Astrocyte (in vitro differentiated cells and primary cell): ENCODE measurements at regions not wholly inside any gene's neighbourhood (a gene's known extent, or its start where the extent isn't known, plus 50 kb on each side); places are given as distances from the start of the nearest gene placed in this dataset.

Source experiments
- DNase-seq: peaks from one replicate; pipeline ENCODE4 v3.0.0-alpha.2; 2010; ENCODE audit warnings: low read depth
- FAIRE-seq: peaks from 2 replicates; lab custom pipeline; 2011; peaks lifted over from hg19 to GRCh38; lab: Jason Lieb, UNC
- H2AFZ ChIP-seq: 2 replicates; pipeline ENCODE4 v1.6.0; 2012; ENCODE audit warnings: low read depth, low read length, inconsistent platforms
- H3K27ac ChIP-seq: 2 replicates; pipeline ENCODE4 v1.5.1; 2011; ENCODE audit warnings: low read depth, low read length, inconsistent platforms
- H3K27me3 ChIP-seq: 2 replicates; pipeline ENCODE4 v1.6.0; 2011; ENCODE audit warnings: low read length, inconsistent platforms; ENCODE audit not compliant: insufficient read depth
- H3K36me3 ChIP-seq: 2 replicates; pipeline ENCODE4 v1.5.1; 2011; ENCODE audit warnings: low read length, inconsistent platforms; ENCODE audit not compliant: insufficient read depth
- H3K4me1 ChIP-seq: 2 replicates; pipeline ENCODE4 v1.5.1; 2011; ENCODE audit warnings: low read length, inconsistent platforms; ENCODE audit not compliant: insufficient read depth
- H3K4me2 ChIP-seq: 2 replicates; pipeline ENCODE4 v1.6.0; 2012; ENCODE audit warnings: low read length, inconsistent platforms
- H3K4me3 ChIP-seq: 2 replicates; pipeline ENCODE4 v1.5.1; 2011; ENCODE audit warnings: low read depth, mild to moderate bottlenecking, low read length, inconsistent platforms; ENCODE audit not compliant: insufficient read depth
- H3K79me2 ChIP-seq: 2 replicates; pipeline ENCODE4 v1.6.0; 2012; ENCODE audit warnings: mild to moderate bottlenecking, low read length, inconsistent platforms; ENCODE audit not compliant: insufficient read depth
- H3K9ac ChIP-seq: 2 replicates; pipeline ENCODE4 v1.6.0; 2012; ENCODE audit warnings: mild to moderate bottlenecking, low read length, inconsistent platforms
- H3K9me3 ChIP-seq: 2 replicates; pipeline ENCODE4 v1.5.1; 2012; ENCODE audit warnings: low read depth, mild to moderate bottlenecking, low read length, inconsistent platforms; ENCODE audit not compliant: insufficient read depth
- H4K20me1 ChIP-seq: 2 replicates; pipeline ENCODE4 v1.6.0; 2012; ENCODE audit warnings: low read length, inconsistent platforms; ENCODE audit not compliant: insufficient read depth
- H3K27ac Mint-ChIP-seq: one replicate; pipeline ENCODE4 v1.8.0; 2021; ENCODE audit warnings: mild to moderate bottlenecking, mixed read lengths; ENCODE audit not compliant: unreplicated experiment
- H3K27me3 Mint-ChIP-seq: one replicate; pipeline ENCODE4 v1.8.0; 2021; ENCODE audit warnings: low read depth, mixed read lengths; ENCODE audit not compliant: unreplicated experiment
- H3K36me3 Mint-ChIP-seq: one replicate; pipeline ENCODE4 v1.8.0; 2021; ENCODE audit warnings: low read depth, mixed read lengths; ENCODE audit not compliant: unreplicated experiment
- H3K4me1 Mint-ChIP-seq: one replicate; pipeline ENCODE4 v1.8.0; 2021; ENCODE audit warnings: low read depth, mixed read lengths; ENCODE audit not compliant: unreplicated experiment
- H3K4me3 Mint-ChIP-seq: one replicate; pipeline ENCODE4 v1.8.0; 2021; ENCODE audit warnings: mild to moderate bottlenecking, moderate library complexity, mixed read lengths; ENCODE audit not compliant: unreplicated experiment
- H3K9me3 Mint-ChIP-seq: one replicate; pipeline ENCODE4 v1.8.0; 2021; ENCODE audit warnings: mild to moderate bottlenecking, mixed read lengths; ENCODE audit not compliant: unreplicated experiment
- CTCF ChIP-seq: IDR thresholded peaks from 2 replicates; pipeline ENCODE4 v1.5.1; 2011; ENCODE audit warnings: low read depth, mild to moderate bottlenecking, inconsistent platforms, low read length, moderate library complexity; ENCODE audit not compliant: insufficient read depth
- EZH2 ChIP-seq: IDR thresholded peaks from 2 replicates; pipeline ENCODE4 v1.6.1; 2012; ENCODE audit warnings: mild to moderate bottlenecking, low read length, inconsistent platforms; ENCODE audit not compliant: insufficient read depth

- H3K4me1 Mint-ChIP-seq = peaks cover 9% of the 10 kb centered on the region
- Histone ChIP-seq H3K4me3 (no peak overlapping the region), H3K79me2 (no peaks in the 10 kb centered on the region), H2AFZ (no peak overlapping the region), H3K4me1 (no peaks in the 10 kb centered on the region), H3K27me3 (no peaks in the 10 kb centered on the region), H3K9me3 (no peaks in the 10 kb centered on the region), H3K9ac (no peak overlapping the region), H3K36me3 (no peaks in the 10 kb centered on the region), H4K20me1 (no peaks in the 10 kb centered on the region), H3K4me2 (no peak overlapping the region), H3K27ac (no peak overlapping the region)
- H3K9me3 Mint-ChIP-seq = no peaks in the 10 kb centered on the region
- no peaks in the 10 kb centered on the region for H3K27me3 Mint-ChIP-seq
- FAIRE-seq (no peak), DNase-seq (no peak)
- H3K27ac Mint-ChIP-seq = no peak overlapping the region
- TF ChIP-seq CTCF = no peak
- no peak for TF ChIP-seq EZH2
- H3K36me3 Mint-ChIP-seq = no peaks in the 10 kb centered on the region
- no peak overlapping the region for H3K4me3 Mint-ChIP-seq
Measured at GRCh38 chr1:80657044-80657643, 1143.6 kb upstream of the ADGRL2 start.

- Histone ChIP-seq H2AFZ (no peak overlapping the region), H3K27me3 (no peaks in the 10 kb centered on the region), H3K27ac (no peak overlapping the region), H3K9ac (no peak overlapping the region), H3K4me2 (no peak overlapping the region), H3K4me1 (no peaks in the 10 kb centered on the region), H4K20me1 (no peaks in the 10 kb centered on the region), H3K4me3 (no peak overlapping the region), H3K9me3 (no peaks in the 10 kb centered on the region), H3K79me2 (no peaks in the 10 kb centered on the region), H3K36me3 (no peaks in the 10 kb centered on the region)
- Mint-ChIP-seq H3K27ac (no peak overlapping the region), H3K36me3 (no peaks in the 10 kb centered on the region), H3K4me3 (no peak overlapping the region), H3K9me3 (no peaks in the 10 kb centered on the region), H3K27me3 (no peaks in the 10 kb centered on the region), H3K4me1 (peaks cover 8% of the 10 kb centered on the region)
- no peak for TF ChIP-seq CTCF
- no peak for TF ChIP-seq EZH2
- DNase-seq = peak; percentile 8
- FAIRE-seq = no peak
Measured at GRCh38 chr1:80656641-80657040, 1144.1 kb upstream of the ADGRL2 start.

- Mint-ChIP-seq H3K4me3 (no peak overlapping the region), H3K27ac (no peak overlapping the region), H3K9me3 (no peaks in the 10 kb centered on the region), H3K36me3 (no peaks in the 10 kb centered on the region), H3K27me3 (no peaks in the 10 kb centered on the region), H3K4me1 (peaks cover 6% of the 10 kb centered on the region)
- no peaks in the 10 kb centered on the region for H3K4me1 ChIP-seq
- no peak overlapping the region for H3K9ac ChIP-seq
- H3K36me3 ChIP-seq = no peaks in the 10 kb centered on the region
- H3K4me3 ChIP-seq = no peak overlapping the region
- no peaks in the 10 kb centered on the region for H3K27me3 ChIP-seq
- no peak overlapping the region for H3K4me2 ChIP-seq
- H3K27ac ChIP-seq = no peak overlapping the region
- DNase-seq (no peak), FAIRE-seq (no peak)
- H4K20me1 ChIP-seq = no peaks in the 10 kb centered on the region
- no peaks in the 10 kb centered on the region for H3K9me3 ChIP-seq
- no peak overlapping the region for H2AFZ ChIP-seq
- TF ChIP-seq CTCF = peak; percentile 29
- no peak for TF ChIP-seq EZH2
- H3K79me2 ChIP-seq = no peaks in the 10 kb centered on the region
Measured at GRCh38 chr1:80656014-80656636, 1144.6 kb upstream of the ADGRL2 start.
